Activated CD8-positive, alpha-beta T cell treated with anti-CD3 and anti-CD28 coated beads for 36 hours (primary cell): ENCODE measurements at regions not wholly inside any gene's neighbourhood (a gene's known extent, or its start where the extent isn't known, plus 50 kb on each side); places are given as distances from the start of the nearest gene placed in this dataset.

Experiments used
- ATAC-seq: fragments of 200-7000 bp; cut with Tn5 transposase; one replicate; pipeline ENCODE4 v1.10.0; 2021; ENCODE audit warnings: mild to moderate bottlenecking, moderate library complexity
- CTCF ChIA-PET: fragments of 350-600 bp; sonication (Branson Sonifier 250); formaldehyde crosslinking; loops from one replicate; lab custom pipeline; 2021; ENCODE audit warnings: antibody characterized with exemption; lab: Charles Lee
- POLR2A ChIA-PET: fragments of 350-600 bp; sonication (Branson Sonifier 250); formaldehyde crosslinking; loops from one replicate; lab custom pipeline; 2021; ENCODE audit warnings: antibody characterized with exemption; lab: Charles Lee
- DNase-seq: peaks from one replicate; pipeline ENCODE4 v3.0.0-alpha.2; 2020
- H3K27ac Mint-ChIP-seq: one replicate; pipeline ENCODE4 v1.8.0; 2021; ENCODE audit warnings: mild to moderate bottlenecking, mixed read lengths
- H3K27me3 Mint-ChIP-seq: one replicate; pipeline ENCODE4 v1.8.0; 2021; ENCODE audit warnings: mixed read lengths
- H3K36me3 Mint-ChIP-seq: one replicate; pipeline ENCODE4 v1.8.0; 2021; ENCODE audit warnings: low read depth, mixed read lengths
- H3K4me1 Mint-ChIP-seq: one replicate; pipeline ENCODE4 v1.8.0; 2021; ENCODE audit warnings: low read depth, mixed read lengths
- H3K4me3 Mint-ChIP-seq: one replicate; pipeline ENCODE4 v1.8.0; 2021; ENCODE audit warnings: mild to moderate bottlenecking, moderate library complexity, mixed read lengths
- H3K9me3 Mint-ChIP-seq: one replicate; pipeline ENCODE4 v1.8.0; 2021; ENCODE audit warnings: mixed read lengths
- CTCF ChIP-seq: fragments of 200-600 bp; IDR thresholded peaks from one replicate; pipeline ENCODE4 v1.8.0; 2022; ENCODE audit warnings: antibody characterized with exemption, mild to moderate bottlenecking
- intact Hi-C: fragments of 100-400 bp; cut with micrococcal nuclease; formaldehyde crosslinking; loops from one replicate; pipeline ENCODE4 v1.10.0; 2022

GRCh38 chr2:6459138-6459537 is 406.6 kb downstream of the CMPK2 start:
- Mint-ChIP-seq H3K27me3 (no peaks in the 10 kb centered on the region), H3K4me1 (no peaks in the 10 kb centered on the region), H3K27ac (no peak overlapping the region), H3K9me3 (no peaks in the 10 kb centered on the region), H3K36me3 (no peaks in the 10 kb centered on the region), H3K4me3 (no peak overlapping the region)
- TF ChIP-seq CTCF, result no peak
- intact Hi-C loops, result no loop called here
- POLR2A ChIA-PET, result no interaction called here
- DNase-seq (no peak), ATAC-seq (no peak)
- CTCF ChIA-PET, result no interaction called here

DNA sequence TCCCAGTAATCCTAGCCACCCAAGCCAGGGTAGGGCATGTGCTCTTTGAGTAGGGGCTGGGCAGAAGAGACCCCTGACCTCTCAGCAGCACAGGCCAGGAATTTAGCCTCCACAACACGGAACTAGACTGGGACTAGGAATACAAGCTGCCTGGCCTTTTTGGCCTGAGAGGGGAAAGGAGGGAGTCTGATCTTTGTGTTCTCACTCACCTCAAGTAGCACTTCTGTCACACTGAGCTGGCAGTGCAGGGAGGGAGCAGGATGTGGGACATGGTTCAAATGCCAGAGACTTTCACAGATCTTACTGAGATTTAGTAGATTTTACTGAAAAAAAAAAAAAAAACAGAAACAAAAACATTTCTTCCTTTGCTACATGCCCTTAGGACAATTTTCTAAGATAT is 395.2 kb downstream of the CMPK2 start:
- H3K9me3 Mint-ChIP-seq, result peaks cover 1% of the 10 kb centered on the region
- no peak for DNase-seq
- ChIA-PET CTCF (no interaction called here), POLR2A (no interaction called here)
- no peak overlapping the region for H3K27ac Mint-ChIP-seq
- no peaks in the 10 kb centered on the region for H3K4me1 Mint-ChIP-seq
- no peak for ATAC-seq
- peaks cover 11% of the 10 kb centered on the region for H3K27me3 Mint-ChIP-seq
- no peak overlapping the region for H3K4me3 Mint-ChIP-seq
- no peaks in the 10 kb centered on the region for H3K36me3 Mint-ChIP-seq
- TF ChIP-seq CTCF, result no peak
- intact Hi-C loops, result no loop called here

DNA sequence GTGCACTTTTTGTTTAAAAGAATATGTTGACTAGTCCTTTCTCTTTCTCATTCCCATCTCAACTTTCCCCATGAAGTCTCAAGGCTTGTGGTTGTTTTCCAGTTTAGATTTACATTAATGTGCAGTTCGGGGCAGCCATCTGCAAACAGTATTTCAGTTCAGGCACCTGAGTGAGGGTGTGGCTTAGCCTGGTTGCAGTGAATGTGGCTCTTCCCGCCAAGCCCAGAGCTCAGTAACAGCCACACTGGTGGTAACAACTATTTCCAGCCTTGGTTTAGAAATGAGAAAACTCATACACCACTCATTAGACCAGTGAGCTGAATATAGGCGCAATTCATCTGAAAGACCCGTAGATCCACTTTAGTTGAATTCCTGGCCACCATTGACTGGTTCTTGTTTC is 394.3 kb downstream of the CMPK2 start:
- ChIA-PET CTCF (no interaction called here), POLR2A (no interaction called here)
- Mint-ChIP-seq H3K9me3 (peaks cover 1% of the 10 kb centered on the region), H3K36me3 (no peaks in the 10 kb centered on the region), H3K4me3 (no peak overlapping the region), H3K4me1 (no peaks in the 10 kb centered on the region), H3K27ac (no peak overlapping the region), H3K27me3 (peaks cover 10% of the 10 kb centered on the region)
- intact Hi-C loops, result no loop called here
- no peak for ATAC-seq
- TF ChIP-seq CTCF, result no peak
- DNase-seq, result no peak

GRCh38 chr2:6474161-6475140 is 391.3 kb downstream of the CMPK2 start:
- H3K9me3 Mint-ChIP-seq, result no peaks in the 10 kb centered on the region
- no peak for DNase-seq
- no peaks in the 10 kb centered on the region for H3K4me1 Mint-ChIP-seq
- ChIA-PET CTCF (no interaction called here), POLR2A (no interaction called here)
- H3K36me3 Mint-ChIP-seq, result no peaks in the 10 kb centered on the region
- peaks cover 10% of the 10 kb centered on the region for H3K27me3 Mint-ChIP-seq
- intact Hi-C loops, result no loop called here
- no peak overlapping the region for H3K4me3 Mint-ChIP-seq
- no peak for TF ChIP-seq CTCF
- no peak overlapping the region for H3K27ac Mint-ChIP-seq
- no peak for ATAC-seq

- DNase-seq (no peak), ATAC-seq (no peak)
- no peak for TF ChIP-seq CTCF
- Mint-ChIP-seq H3K4me3 (no peak overlapping the region), H3K36me3 (no peaks in the 10 kb centered on the region), H3K9me3 (no peaks in the 10 kb centered on the region), H3K27ac (no peak overlapping the region), H3K4me1 (no peaks in the 10 kb centered on the region), H3K27me3 (peaks cover 10% of the 10 kb centered on the region)
- intact Hi-C loops, result no loop called here
- ChIA-PET POLR2A (no interaction called here), CTCF (no interaction called here)
Observed at GRCh38 chr2:6475155-6475940, 390.4 kb downstream of the CMPK2 start.
